Cardiac septum (tissue), 1 donor: ENCODE measurements at regions not wholly inside any gene's neighbourhood (a gene's known extent, or its start where the extent isn't known, plus 50 kb on each side); places are given as distances from the start of the nearest gene placed in this dataset.
"Not testable (repeated sequence)": the region's sequence is repeated elsewhere in the genome, so short reads cannot be mapped to it uniquely, and the experiment has no call there.

ENCODE experiments used
- DNase-seq: peaks from one replicate; pipeline ENCODE4 v3.0.0-alpha.2; 2020; ENCODE audit warnings: low spot score
- intact Hi-C: fragments of 100-400 bp; cut with DNase I; formaldehyde crosslinking; loops from one replicate; pipeline ENCODE4 v1.14.0; 2022
- donor health status: DM: no; HTN: no; CAD: no.

DNA sequence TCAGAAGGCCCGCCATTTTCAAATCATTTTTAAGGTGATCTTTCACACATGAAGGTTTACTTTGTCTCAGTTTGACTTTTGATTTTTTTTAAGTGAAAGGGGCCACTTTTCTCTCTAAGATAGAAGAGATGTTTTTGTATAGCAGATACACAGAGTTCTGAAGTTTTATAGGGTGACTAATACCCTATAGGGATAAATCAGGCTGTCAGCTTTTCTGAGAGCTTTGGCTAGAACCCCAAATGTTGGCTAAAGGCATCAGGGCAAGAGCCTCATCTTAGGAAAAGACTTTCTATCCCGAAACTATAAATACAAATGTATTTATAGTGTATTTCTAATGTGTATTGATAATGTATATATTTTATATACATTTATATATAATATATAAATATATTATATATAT, 181.4 kb downstream of the TBX18 start:
- intact Hi-C loops: no loop called here
- no peak for DNase-seq

GRCh38 chr6:84581494-84582259, 182.7 kb downstream of the TBX18 start:
- DNase-seq: no peak
- intact Hi-C loops: no loop called here

GRCh38 chr6:84579404-84579803, 185.0 kb downstream of the TBX18 start:
- no peak for DNase-seq
- intact Hi-C loops: no loop called here

DNA sequence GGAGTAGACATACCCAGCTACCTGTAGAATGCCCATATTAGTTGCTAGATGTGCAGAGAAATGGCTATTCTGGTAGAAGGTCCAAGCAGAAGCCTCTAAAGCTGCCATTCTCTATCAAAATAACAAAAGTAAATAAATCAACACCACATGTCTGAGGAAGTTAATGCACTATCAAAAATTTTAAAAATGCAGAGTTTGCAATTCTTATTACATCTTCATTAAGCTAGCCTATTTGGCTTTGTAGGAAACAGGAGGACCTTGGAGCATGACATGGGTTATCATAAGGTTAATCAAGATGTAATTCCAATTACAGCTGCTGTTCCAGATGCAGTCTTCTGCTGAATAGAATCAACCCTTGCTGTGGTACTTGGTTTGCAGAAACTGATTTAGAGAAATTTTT, 188.4 kb downstream of the TBX18 start:
- intact Hi-C loops: no loop called here
- DNase-seq: no peak

DNA sequence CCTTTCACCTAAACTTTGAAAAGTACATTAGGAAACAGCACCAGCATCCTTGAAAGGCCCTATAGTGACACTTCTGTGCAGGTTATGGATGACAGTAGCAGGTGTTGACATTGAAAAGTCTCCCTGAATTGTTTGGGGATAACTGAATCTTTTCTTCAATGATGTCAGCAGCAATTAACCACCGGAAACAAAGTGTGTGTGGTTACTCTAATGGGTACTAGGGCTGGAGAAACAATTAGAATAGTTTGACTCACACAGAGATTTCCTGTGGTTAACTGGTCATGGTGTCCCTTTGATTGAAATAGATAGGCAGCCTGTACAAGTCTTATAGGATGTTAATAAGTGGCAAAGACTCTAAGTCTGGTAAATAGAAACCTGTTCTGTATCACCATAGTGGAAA, 189.1 kb downstream of the TBX18 start:
- intact Hi-C loops: no loop called here
- no peak for DNase-seq

DNA sequence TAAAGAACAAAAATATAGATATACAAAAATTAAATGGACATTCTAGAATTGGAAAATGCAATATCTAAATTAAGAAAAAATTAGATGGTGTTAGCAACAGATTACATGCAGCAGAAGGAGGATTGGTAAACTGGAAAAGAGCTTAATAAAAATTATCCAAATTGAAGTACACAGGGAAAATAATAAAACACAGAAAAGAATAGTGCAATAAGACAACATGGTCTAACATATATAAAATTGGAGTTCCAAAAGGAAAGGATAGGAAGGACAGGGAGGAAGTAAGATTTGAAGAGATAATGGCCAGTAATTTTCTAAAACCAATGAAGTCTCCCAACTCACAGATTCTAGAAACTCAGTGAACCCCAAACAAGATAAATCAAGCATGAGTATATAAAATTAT, 194.5 kb downstream of the TBX18 start:
- DNase-seq: no peak
- intact Hi-C loops: no loop called here

DNA sequence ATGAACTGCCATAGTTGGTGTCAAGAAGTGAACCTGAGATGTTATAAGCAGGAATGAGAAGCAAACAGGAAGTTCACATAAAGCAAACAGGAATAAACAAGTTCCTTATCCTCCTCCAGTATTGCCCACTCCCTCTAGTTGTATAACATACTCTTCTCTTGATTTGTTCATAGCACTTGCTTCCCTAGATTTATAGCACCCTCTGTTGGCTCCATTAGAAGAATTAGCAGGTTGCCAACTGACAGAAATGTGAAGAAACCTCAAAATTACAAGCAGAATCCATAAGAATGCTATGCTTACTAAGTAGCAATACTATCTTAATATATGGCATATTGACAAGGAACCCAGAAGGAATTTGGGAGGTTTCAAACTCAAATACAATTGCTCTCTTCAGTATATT, 195.4 kb downstream of the TBX18 start:
- no peak for DNase-seq
- intact Hi-C loops: no loop called here

DNA sequence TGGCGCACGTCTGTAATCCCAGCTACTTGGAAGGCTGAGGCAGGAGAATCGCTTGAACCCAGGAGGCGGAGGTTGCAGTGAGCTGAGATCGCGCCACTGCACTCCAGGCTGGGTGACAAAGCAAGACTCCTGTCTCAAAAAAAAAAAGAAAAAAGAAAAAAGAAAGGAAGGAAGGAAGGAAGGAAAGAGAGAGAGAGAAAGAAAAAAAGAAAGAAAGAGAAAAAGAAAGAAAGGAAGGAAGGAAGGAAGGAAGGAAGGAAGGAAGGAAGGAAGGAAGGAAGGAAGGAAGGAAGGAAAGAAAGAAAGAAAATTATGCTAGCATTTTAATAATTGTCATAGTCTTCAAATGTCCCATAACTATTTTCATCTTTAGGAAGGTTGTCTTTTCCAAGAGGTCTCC, 198.7 kb downstream of the TBX18 start:
- intact Hi-C loops, DNase-seq: not testable (repeated sequence)

GRCh38 chr6:84560436-84561390, 203.7 kb downstream of the TBX18 start:
- intact Hi-C loops: no loop called here
- no peak for DNase-seq

DNA sequence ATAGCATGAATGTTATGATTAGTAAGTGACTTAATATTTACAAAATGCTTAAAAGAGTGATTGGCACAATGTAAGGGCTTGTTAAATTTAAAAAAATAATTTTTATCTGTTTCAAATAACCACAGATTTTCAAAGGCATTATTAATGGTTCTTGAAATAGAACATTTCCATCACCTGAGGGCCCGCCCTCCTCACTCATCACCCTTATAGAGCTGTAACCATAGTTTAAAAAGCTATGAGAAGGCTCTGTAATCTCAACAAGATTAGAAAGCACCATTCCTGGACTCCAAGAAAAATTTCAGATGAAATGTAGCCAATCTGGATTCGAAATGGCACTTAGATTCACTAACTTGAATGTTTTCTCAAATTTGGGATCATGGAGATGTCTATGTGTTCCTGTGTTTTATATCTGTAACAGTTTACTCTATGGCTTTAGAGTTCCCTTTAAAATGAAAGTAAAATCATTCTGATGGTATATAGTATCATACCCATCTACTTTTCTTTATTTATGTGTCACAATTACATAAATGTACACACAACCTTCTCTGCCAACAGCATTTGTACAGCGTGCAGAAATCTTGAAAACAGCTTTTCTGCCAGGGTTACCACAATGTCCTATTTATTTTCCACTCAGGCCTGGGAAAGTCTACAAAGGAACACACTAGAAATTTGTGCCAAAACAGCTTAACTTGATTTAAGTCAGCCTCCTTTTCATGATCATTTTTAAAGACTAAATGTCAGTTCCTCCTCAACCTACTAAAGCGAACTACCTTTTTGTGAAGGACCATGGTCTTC, 207.7 kb downstream of the TBX18 start:
- intact Hi-C loops: no loop called here
- no peak for DNase-seq

GRCh38 chr6:84554706-84555105, 209.7 kb downstream of the TBX18 start:
- intact Hi-C loops: no loop called here
- DNase-seq: no peak

DNA sequence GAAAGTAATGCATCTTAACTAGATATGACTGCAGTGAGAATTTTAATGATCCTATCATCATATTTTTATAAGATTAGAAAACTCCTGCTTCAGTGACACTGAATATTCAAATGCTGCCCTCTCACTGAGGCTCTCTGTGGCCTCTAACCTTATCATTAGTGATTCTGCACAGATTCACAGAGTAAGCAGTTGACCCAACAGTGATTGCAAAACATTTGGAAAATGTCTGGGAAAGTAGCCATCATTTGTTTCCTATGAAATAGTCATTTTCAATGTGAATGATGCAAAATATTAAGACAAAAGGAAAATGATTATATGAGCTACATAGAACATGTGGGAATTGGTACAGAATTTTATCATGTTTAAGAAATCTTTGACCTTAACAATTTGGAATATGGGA, 210.3 kb downstream of the TBX18 start:
- no peak for DNase-seq
- intact Hi-C loops: no loop called here

DNA sequence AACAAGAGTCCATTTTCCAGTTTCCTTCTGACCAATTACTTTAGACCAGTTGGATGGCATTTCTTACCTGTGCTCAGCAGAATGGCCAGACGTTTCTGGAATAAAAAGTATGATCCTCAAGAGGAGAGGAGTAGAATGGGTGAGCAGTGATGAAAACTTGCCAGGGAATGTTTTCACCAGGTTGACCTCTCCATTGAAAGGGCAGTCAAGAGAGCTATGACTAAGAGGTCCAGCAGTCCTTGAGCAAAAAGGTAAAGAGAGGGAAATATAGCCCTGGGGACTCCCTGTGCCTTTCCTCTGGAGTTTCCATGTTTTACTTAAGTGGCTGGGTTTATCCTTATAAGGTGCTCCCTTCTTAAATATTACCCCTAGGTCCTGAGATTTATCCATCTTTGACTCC, 210.9 kb downstream of the TBX18 start:
- intact Hi-C loops: no loop called here
- DNase-seq: no peak

- intact Hi-C loops: no loop called here
- DNase-seq: no peak
These were observed 212.6 kb downstream of the TBX18 start for GRCh38 chr6:84551797-84552196.

DNA sequence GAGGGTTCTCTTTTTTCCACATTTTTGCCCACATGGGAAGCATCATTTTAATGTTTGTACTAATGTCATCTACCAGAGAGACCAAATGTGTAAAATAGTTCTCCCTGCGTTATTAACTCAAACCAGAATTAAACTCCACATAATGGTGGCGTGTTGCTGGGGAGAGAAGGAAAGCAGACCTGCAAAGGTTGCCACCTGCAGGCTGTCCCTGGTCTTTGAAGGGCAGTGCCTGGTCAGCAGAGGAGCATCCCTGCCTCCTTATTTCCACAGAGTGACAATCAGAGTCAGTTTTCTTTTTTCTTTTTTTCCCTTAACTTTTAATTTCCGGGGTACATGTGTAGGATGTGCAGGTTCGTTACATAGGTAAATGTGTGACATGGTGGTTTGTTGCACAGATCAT, 214.5 kb downstream of the TBX18 start:
- DNase-seq: no peak
- intact Hi-C loops: no loop called here

- intact Hi-C loops: no loop called here
These were observed 217.0 kb downstream of the TBX18 start for GRCh38 chr6:84547341-84547801.

DNA sequence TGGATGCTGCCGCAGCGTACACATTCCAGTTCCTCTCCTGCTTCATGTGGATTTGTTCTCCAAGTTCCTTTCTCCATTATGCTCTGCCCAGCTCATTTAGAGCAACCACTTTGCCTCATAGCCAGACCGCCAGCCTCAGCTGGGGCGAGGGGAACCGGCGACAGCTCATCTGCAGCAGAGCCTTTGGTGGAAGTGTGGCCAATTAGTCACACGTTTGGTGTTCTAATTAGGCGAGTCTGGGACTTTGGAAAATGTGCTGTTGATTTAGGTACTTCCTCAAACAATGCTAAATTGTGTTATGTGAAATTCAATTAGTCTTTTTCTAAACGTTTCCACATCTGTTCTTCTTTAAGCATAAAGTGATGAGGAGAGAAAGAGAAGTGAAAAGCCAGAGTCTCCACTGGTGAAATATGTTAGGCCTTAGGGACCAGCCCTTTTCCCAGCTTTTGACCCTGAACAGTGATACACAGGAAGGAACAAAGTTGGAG, 217.9 kb downstream of the TBX18 start:
- intact Hi-C loops: no loop called here
- DNase-seq: no peak

More at GRCh38 chr6:84547341-84547801, 217.0 kb downstream of the TBX18 start:
- no peak for DNase-seq

GRCh38 chr6:84539122-84539856, 225.1 kb downstream of the TBX18 start:
- DNase-seq: no peak
- intact Hi-C loops: no loop called here
